ENCODE measurements at regions not wholly inside any gene's neighbourhood (a gene's known extent, or its start where the extent isn't known, plus 50 kb on each side); places are given as distances from the start of the nearest gene placed in this dataset.

DNA sequence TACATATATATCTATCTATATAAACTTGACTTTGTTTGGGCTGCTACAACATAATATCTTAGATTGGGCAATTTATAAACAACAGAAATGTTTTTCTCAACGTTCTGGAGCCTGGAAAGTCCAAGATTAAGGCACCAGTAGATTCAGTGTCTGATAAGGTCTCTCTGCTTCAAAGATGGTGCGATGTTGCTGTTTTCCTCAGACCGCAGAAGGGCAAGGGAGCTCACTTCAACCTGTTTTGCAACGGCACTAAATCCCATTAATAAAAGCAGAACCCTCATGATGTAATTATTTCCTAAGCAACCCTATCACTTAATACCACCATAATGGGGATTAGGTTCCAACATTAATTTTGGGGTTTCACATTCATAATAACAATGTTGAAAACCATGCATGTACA lies 1134.8 kb downstream of the NSUN3 start:
- Histone ChIP-seq H3K9me2 (ENCODE audit: insufficient read depth, low read length) (no peaks in the 10 kb centered on the region), H3K4me2 (ENCODE audit: low read length) (no peak overlapping the region), H3K36me3 (ENCODE audit: insufficient read depth, low read length) (no peaks in the 10 kb centered on the region), H4K20me1 (ENCODE audit: insufficient read depth) (no peaks in the 10 kb centered on the region), H3K9me3 (ENCODE audit: low read length) (no peaks in the 10 kb centered on the region), H3K9ac (ENCODE audit: low read length) (no peak overlapping the region), H3K27ac (ENCODE audit: low read length) (no peak overlapping the region), H2AFZ (ENCODE audit: low read depth, low read length) (no peak overlapping the region), H3F3A (ENCODE audit: insufficient read depth, low read length, poor library complexity, severe bottlenecking) (no peaks in the 10 kb centered on the region), H3K79me2 (replicated peaks; ENCODE audit: insufficient read depth, low read length) (no peaks in the 10 kb centered on the region), H3K27me3 (ENCODE audit: insufficient read depth, low read depth, low read length) (no peaks in the 10 kb centered on the region), H3K4me3 (ENCODE audit: low read length) (no peak overlapping the region)
- TF ChIP-seq, protein P1, sequence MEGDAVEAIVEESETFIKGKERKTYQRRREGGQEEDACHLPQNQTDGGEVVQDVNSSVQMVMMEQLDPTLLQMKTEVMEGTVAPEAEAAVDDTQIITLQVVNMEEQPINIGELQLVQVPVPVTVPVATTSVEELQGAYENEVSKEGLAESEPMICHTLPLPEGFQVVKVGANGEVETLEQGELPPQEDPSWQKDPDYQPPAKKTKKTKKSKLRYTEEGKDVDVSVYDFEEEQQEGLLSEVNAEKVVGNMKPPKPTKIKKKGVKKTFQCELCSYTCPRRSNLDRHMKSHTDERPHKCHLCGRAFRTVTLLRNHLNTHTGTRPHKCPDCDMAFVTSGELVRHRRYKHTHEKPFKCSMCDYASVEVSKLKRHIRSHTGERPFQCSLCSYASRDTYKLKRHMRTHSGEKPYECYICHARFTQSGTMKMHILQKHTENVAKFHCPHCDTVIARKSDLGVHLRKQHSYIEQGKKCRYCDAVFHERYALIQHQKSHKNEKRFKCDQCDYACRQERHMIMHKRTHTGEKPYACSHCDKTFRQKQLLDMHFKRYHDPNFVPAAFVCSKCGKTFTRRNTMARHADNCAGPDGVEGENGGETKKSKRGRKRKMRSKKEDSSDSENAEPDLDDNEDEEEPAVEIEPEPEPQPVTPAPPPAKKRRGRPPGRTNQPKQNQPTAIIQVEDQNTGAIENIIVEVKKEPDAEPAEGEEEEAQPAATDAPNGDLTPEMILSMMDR (IDR thresholded peaks at IDR 0.05; ENCODE audit: poor library complexity, severe bottlenecking): no peak
- TF ChIP-seq, protein P2, sequence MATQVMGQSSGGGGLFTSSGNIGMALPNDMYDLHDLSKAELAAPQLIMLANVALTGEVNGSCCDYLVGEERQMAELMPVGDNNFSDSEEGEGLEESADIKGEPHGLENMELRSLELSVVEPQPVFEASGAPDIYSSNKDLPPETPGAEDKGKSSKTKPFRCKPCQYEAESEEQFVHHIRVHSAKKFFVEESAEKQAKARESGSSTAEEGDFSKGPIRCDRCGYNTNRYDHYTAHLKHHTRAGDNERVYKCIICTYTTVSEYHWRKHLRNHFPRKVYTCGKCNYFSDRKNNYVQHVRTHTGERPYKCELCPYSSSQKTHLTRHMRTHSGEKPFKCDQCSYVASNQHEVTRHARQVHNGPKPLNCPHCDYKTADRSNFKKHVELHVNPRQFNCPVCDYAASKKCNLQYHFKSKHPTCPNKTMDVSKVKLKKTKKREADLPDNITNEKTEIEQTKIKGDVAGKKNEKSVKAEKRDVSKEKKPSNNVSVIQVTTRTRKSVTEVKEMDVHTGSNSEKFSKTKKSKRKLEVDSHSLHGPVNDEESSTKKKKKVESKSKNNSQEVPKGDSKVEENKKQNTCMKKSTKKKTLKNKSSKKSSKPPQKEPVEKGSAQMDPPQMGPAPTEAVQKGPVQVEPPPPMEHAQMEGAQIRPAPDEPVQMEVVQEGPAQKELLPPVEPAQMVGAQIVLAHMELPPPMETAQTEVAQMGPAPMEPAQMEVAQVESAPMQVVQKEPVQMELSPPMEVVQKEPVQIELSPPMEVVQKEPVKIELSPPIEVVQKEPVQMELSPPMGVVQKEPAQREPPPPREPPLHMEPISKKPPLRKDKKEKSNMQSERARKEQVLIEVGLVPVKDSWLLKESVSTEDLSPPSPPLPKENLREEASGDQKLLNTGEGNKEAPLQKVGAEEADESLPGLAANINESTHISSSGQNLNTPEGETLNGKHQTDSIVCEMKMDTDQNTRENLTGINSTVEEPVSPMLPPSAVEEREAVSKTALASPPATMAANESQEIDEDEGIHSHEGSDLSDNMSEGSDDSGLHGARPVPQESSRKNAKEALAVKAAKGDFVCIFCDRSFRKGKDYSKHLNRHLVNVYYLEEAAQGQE (IDR thresholded peaks at IDR 0.05; ENCODE audit: borderline replicate concordance): no peak
- TF ChIP-seq RAD21 (conservative IDR thresholded peaks at IDR 0.05): no peak
- TF ChIP-seq EP300 (conservative IDR thresholded peaks at IDR 0.05; ENCODE audit: poor library complexity, severe bottlenecking): no peak
- TF ChIP-seq SMC3 (conservative IDR thresholded peaks at IDR 0.05; ENCODE audit: poor library complexity): no peak
- TF ChIP-seq TAF1 (IDR thresholded peaks at IDR 0.05; ENCODE audit: low read depth): no peak
- no peak for TF ChIP-seq EZH2 (IDR thresholded peaks at IDR 0.05; ENCODE audit: borderline replicate concordance, insufficient read depth, low read length, poor library complexity, severe bottlenecking)
- no peak for TF ChIP-seq MXI1 (conservative IDR thresholded peaks at IDR 0.05; ENCODE audit: poor library complexity, severe bottlenecking)
- TF ChIP-seq POLR2AphosphoS5 (IDR thresholded peaks at IDR 0.05): no peak

DNA sequence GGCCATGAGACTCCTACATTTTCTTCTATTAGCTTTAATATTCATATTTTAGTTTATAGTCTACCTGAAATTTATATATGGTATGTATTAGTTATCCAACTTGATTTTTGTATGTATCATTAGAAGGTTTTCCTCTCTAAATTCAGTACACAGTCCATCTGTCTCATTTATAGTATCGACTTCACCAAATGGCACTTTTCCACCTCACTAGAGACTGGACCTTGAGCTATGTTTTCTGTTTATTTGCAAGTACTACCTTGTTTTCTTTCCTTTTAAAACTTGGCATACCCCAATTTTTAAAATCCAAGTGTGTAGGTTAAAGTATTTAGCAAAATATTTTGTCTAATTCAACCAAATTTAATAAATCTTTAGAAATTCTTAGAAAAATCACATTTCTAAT lies 1137.5 kb downstream of the NSUN3 start:
- TF ChIP-seq POLR2AphosphoS5 (IDR thresholded peaks at IDR 0.05) (no peak), SMC3 (conservative IDR thresholded peaks at IDR 0.05; ENCODE audit: poor library complexity) (no peak), RAD21 (conservative IDR thresholded peaks at IDR 0.05) (no peak), MXI1 (conservative IDR thresholded peaks at IDR 0.05; ENCODE audit: poor library complexity, severe bottlenecking) (no peak), EZH2 (IDR thresholded peaks at IDR 0.05; ENCODE audit: borderline replicate concordance, insufficient read depth, low read length, poor library complexity, severe bottlenecking) (no peak), TAF1 (IDR thresholded peaks at IDR 0.05; ENCODE audit: low read depth) (no peak), EP300 (conservative IDR thresholded peaks at IDR 0.05; ENCODE audit: poor library complexity, severe bottlenecking) (no peak)
- TF ChIP-seq, protein P2 (IDR thresholded peaks at IDR 0.05; ENCODE audit: borderline replicate concordance): no peak
- TF ChIP-seq, protein P1 (IDR thresholded peaks at IDR 0.05; ENCODE audit: poor library complexity, severe bottlenecking): no peak
- H3K9me2 ChIP-seq (ENCODE audit: insufficient read depth, low read length): no peaks in the 10 kb centered on the region
- H2AFZ ChIP-seq (ENCODE audit: low read depth, low read length): no peak overlapping the region
- H3K9ac ChIP-seq (ENCODE audit: low read length): no peak overlapping the region
- H3K36me3 ChIP-seq (ENCODE audit: insufficient read depth, low read length): no peaks in the 10 kb centered on the region
- no peaks in the 10 kb centered on the region for H3K79me2 ChIP-seq (replicated peaks; ENCODE audit: insufficient read depth, low read length)
- no peaks in the 10 kb centered on the region for H3F3A ChIP-seq (ENCODE audit: insufficient read depth, low read length, poor library complexity, severe bottlenecking)
- H3K27me3 ChIP-seq (ENCODE audit: insufficient read depth, low read depth, low read length): no peaks in the 10 kb centered on the region
- no peaks in the 10 kb centered on the region for H4K20me1 ChIP-seq (ENCODE audit: insufficient read depth)
- H3K4me3 ChIP-seq (ENCODE audit: low read length): no peak overlapping the region
- H3K4me2 ChIP-seq (ENCODE audit: low read length): no peak overlapping the region
- H3K9me3 ChIP-seq (ENCODE audit: low read length): no peaks in the 10 kb centered on the region
- H3K27ac ChIP-seq (ENCODE audit: low read length): no peak overlapping the region
